ENCODE measurements at regions not wholly inside any gene's neighbourhood (a gene's known extent, or its start where the extent isn't known, plus 50 kb on each side); places are given as distances from the start of the nearest gene placed in this dataset.

- TF ChIP-seq CTCF (IDR thresholded peaks at IDR 0.05; ENCODE audit: unreplicated experiment) = no peak
- H3K9me3 Mint-ChIP-seq (ENCODE audit: low read depth, unreplicated experiment) = peaks cover 3% of the 10 kb centered on the region
- no TSS peak for BruUV-seq (replicated peaks)
- no peaks in the 10 kb centered on the region for H3K27me3 Mint-ChIP-seq (ENCODE audit: unreplicated experiment)
- no peaks in the 10 kb centered on the region for H3K36me3 Mint-ChIP-seq (ENCODE audit: insufficient read depth, unreplicated experiment)
- H3K4me3 Mint-ChIP-seq (ENCODE audit: low read depth, unreplicated experiment) = no peak overlapping the region
- H3K4me1 Mint-ChIP-seq (ENCODE audit: low read depth, unreplicated experiment) = no peaks in the 10 kb centered on the region
- no peak for DNase-seq
- CTCF ChIA-PET = no interaction called here
- intact Hi-C loops (cut with micrococcal nuclease; ENCODE audit: unreplicated experiment) = no loop called here
- no peak overlapping the region for H3K27ac Mint-ChIP-seq (ENCODE audit: unreplicated experiment)
Observed at GRCh38 chr3:96086018-96086417, 728.4 kb upstream of the EPHA6 start.

GRCh38 chr3:96101006-96101560 is 713.3 kb upstream of the EPHA6 start:
- BruUV-seq (replicated peaks) = no TSS peak
- Mint-ChIP-seq H3K27ac (ENCODE audit: unreplicated experiment) (no peak overlapping the region), H3K4me3 (ENCODE audit: low read depth, unreplicated experiment) (no peak overlapping the region), H3K27me3 (ENCODE audit: unreplicated experiment) (no peaks in the 10 kb centered on the region), H3K9me3 (ENCODE audit: low read depth, unreplicated experiment) (no peaks in the 10 kb centered on the region), H3K4me1 (ENCODE audit: low read depth, unreplicated experiment) (no peaks in the 10 kb centered on the region), H3K36me3 (ENCODE audit: insufficient read depth, unreplicated experiment) (no peaks in the 10 kb centered on the region)
- no peak for TF ChIP-seq CTCF (IDR thresholded peaks at IDR 0.05; ENCODE audit: unreplicated experiment)
- CTCF ChIA-PET = no interaction called here
- intact Hi-C loops (cut with micrococcal nuclease; ENCODE audit: unreplicated experiment) = no loop called here
- no peak for DNase-seq

DNA sequence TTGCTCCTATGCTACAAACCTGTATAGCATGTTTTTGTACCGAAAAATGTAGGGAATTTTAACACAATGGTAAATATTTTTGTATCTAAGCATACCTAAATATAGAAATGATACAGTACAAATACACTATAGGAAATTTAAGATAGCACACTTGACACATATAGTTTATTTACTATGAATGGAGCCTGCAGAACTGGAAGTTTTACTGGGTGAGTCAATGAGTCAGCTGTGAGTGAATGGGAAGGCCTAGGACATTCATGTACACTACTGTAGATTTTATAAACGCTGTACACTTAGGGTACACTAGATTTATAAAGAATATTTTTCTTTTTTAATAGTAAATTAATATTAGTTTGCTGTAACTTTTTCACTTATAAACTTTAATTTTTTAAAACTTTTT is 707.7 kb upstream of the EPHA6 start:
- no TSS peak for BruUV-seq (replicated peaks)
- Mint-ChIP-seq H3K27ac (ENCODE audit: unreplicated experiment) (no peak overlapping the region), H3K27me3 (ENCODE audit: unreplicated experiment) (no peaks in the 10 kb centered on the region), H3K36me3 (ENCODE audit: insufficient read depth, unreplicated experiment) (no peaks in the 10 kb centered on the region), H3K4me1 (ENCODE audit: low read depth, unreplicated experiment) (no peaks in the 10 kb centered on the region), H3K4me3 (ENCODE audit: low read depth, unreplicated experiment) (no peak overlapping the region), H3K9me3 (ENCODE audit: low read depth, unreplicated experiment) (no peaks in the 10 kb centered on the region)
- intact Hi-C loops (cut with micrococcal nuclease; ENCODE audit: unreplicated experiment) = no loop called here
- CTCF ChIA-PET = no interaction called here
- DNase-seq = no peak
- TF ChIP-seq CTCF (IDR thresholded peaks at IDR 0.05; ENCODE audit: unreplicated experiment) = no peak
